NCI-H1930 (cell line): ENCODE measurements at regions not wholly inside any gene's neighbourhood (a gene's known extent, or its start where the extent isn't known, plus 50 kb on each side); places are given as distances from the start of the nearest gene placed in this dataset.
"Not testable (repeated sequence)": the region's sequence is repeated elsewhere in the genome, so short reads cannot be mapped to it uniquely, and the experiment has no call there.

ENCODE experiments used
- DNase-seq, 2 experiments: peaks; one replicate each; lab custom pipeline; 2025; lab: John Stamatoyannopoulos, UW

- no peak for DNase-seq
Measured at GRCh38 chr5:166178411-166179080, 2112.9 kb upstream of the WWC1 start.

DNA sequence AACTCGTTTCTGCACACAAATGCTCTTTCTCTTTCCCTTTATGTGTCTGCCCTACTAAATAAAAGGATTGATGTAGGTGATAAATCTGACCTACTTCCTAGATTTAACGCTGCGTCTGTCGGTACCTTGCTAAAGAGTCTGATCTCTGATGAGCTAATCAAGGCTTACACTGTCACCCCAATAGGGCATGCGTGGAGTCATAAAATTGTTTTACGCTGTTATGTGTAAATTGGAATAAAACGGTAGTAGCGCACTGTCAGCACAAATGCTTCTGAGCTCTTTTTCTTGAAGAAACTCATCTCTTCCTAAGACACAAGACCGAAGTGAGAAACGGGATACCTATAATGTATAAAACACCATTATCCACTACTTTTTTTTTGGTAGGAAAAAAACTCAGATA lies 2106.3 kb upstream of the WWC1 start:
- DNase-seq, result no peak

DNA sequence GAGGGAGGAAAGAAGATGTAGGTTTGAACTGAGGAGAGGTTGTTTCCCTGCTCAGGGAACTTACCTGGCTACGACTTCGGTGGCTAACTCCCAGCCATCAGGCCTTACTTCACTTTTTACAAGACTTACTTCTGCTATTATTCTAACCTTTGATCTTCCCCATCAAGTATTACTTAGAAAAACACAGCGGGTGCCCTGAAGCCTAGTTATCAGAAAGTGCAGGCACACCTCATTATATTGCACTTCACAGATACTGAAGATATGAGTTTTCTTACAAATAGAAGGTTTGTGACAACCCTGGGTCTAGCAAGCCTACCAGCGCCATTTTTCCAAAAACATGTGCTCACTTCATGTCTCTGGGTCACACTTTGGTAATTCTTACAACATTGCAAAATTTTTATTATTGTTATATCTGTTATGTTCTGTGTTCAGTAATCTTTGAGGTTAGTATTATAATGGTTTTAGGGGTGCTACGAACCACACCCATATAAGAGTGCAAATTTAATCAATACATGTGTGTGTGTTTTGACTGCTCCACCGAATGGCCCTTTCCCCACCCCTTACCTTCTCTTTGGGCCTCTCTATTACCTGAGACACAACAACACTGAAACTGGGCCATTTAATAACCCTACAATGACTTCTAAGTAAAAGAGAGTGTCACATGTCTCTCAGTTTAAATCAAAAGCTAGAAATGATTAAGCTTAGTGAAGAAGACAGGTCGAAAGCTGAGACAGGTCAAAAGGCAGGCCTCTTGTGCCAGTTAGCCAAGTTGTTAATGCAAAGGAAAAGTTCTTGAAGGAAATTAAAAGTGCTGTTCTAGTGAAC lies 2102.7 kb upstream of the WWC1 start:
- no peak for DNase-seq

DNA sequence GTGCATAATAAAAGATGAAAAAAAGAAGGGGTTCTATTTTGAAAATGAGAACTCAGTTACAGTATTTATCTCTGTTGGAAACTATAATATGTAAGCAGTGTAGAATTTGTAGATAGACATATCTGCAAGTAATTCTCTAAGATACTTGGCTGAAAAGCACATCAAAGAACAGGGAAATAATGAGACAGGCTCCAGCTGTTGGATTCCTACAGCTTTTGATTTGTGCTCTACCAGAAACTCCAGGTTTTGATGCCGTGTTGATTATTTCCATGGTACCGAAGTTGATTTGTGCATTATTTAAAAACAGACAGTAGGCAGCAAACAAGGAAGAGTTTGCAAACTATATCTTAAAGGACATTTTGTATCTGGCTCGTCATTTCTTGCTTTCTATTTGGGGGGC lies 2098.7 kb upstream of the WWC1 start:
- DNase-seq, result no peak

GRCh38 chr5:166195981-166196380 lies 2095.5 kb upstream of the WWC1 start:
- no peak for DNase-seq

DNA sequence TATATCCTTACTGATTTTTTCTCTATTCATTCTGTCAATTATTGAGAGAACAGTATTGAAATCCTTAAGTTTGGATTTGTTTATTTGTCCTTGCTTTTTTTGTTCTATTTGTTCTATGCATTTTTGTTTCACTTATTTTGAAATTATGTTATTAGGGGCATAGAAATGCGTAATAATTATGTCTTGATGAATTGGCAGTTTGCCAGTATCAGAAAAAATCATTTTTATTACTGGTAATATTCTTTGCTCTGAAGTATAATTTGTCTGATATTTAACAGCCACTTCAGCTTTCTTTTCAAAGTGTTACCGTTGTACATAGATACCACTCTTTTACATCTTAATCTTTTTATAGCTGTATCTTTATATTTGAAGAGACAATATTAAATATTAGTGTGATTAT lies 2090.9 kb upstream of the WWC1 start:
- DNase-seq, result no peak

DNA sequence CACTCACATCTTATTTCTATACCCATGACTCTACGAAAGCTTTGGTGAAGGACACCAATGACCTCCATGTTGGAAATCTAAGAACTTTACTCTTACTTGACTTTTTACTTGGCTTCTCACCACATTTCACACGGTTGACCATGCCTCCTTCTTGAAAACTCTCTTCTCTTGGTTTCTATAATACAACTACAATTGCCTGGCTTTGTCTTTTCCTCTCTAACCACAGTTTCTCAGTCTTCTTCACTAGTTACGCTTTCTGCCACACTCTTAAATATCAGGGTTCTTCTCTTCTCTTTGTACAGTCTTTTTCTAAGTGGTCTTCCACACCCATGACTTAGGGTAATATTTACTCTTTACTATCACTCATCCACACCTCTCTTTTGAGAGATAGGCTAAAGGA lies 2079.8 kb upstream of the WWC1 start:
- DNase-seq, result no peak

GRCh38 chr5:166236327-166236726 lies 2055.1 kb upstream of the WWC1 start:
- no peak for DNase-seq

- no peak for DNase-seq
Measured at GRCh38 chr5:166240705-166241104, 2050.7 kb upstream of the WWC1 start.

GRCh38 chr5:166245556-166245955 lies 2045.9 kb upstream of the WWC1 start:
- no peak for DNase-seq

GRCh38 chr5:166251786-166252185 lies 2039.7 kb upstream of the WWC1 start:
- DNase-seq, result no peak

GRCh38 chr5:166257661-166258060 lies 2033.8 kb upstream of the WWC1 start:
- DNase-seq, result no peak

GRCh38 chr5:166262395-166262794 lies 2029.0 kb upstream of the WWC1 start:
- DNase-seq, result no peak

GRCh38 chr5:166267907-166268306 lies 2023.5 kb upstream of the WWC1 start:
- no peak for DNase-seq

- DNase-seq, result no peak
Measured at GRCh38 chr5:166270712-166271111, 2020.7 kb upstream of the WWC1 start.

GRCh38 chr5:166276006-166276405 lies 2015.4 kb upstream of the WWC1 start:
- DNase-seq, result no peak

GRCh38 chr5:166279828-166280227 lies 2011.6 kb upstream of the WWC1 start:
- DNase-seq, result no peak

- no peak for DNase-seq
Measured at GRCh38 chr5:166281433-166281832, 2010.0 kb upstream of the WWC1 start.

GRCh38 chr5:166282939-166283338 lies 2008.5 kb upstream of the WWC1 start:
- DNase-seq, result no peak

DNA sequence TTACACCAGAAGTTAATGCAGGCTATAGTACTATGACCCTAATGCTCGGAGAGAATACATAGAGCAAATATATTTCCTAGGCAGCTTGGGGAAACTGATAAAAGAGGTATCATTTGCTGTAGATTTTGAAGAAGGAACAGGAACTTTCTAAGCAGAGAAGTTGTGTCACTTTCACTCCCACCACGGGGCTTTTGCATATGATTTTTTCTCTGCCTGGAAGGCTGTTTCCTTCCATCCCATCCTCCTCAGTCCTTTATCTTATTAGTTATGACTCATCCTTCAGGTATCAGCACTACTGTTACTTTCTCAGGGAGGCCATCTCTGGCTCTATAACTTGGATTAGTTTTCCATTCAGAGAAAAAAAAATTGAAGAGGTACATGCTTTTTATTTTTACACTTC lies 2006.1 kb upstream of the WWC1 start:
- no peak for DNase-seq

GRCh38 chr5:166286832-166287231 lies 2004.6 kb upstream of the WWC1 start:
- no peak for DNase-seq

- no peak for DNase-seq
Measured at GRCh38 chr5:166287866-166288265, 2003.6 kb upstream of the WWC1 start.

DNA sequence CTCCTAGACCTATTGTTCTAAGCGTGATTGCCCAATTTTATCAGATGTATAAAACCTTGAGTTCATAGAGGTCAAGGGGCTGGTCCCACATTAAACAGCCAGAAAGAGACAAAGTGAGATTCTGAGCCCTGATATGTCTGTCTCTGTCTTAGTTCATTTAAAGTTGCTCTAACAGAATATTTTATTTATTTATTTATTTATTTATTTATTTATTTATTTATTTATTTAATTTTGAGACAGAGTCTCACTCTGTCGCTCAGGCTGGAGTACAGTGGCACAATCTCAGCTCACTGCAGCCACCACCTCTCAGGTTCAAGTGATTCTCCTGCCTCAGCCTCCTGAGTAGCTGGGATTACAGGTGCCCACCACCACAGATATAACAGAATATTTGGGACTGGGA lies 1999.6 kb upstream of the WWC1 start:
- DNase-seq, result not testable (repeated sequence)

DNA sequence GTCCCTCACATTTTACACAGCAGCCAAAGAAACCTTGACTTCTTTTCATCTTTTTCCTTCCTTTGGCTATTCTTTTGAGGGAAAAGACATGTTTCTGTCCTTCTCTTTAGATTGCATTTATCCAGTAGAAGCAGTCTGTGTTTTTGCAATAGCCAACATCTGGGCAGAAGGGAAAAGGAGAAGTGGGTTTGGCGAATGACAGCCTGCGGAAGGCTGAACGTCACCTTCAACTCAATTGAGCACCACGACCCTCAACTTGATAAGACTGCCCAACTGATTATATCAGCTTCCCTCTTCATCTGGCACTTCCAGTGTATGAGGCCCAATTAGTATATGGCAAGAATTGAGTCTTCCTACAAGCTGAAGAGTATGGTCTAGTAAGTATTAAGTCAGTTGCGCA lies 1997.6 kb upstream of the WWC1 start:
- DNase-seq, result no peak
